Hepatocyte (in vitro differentiated cells): ENCODE measurements at regions not wholly inside any gene's neighbourhood (a gene's known extent, or its start where the extent isn't known, plus 50 kb on each side); places are given as distances from the start of the nearest gene placed in this dataset.

Source experiments
- DNase-seq: peaks from one replicate; pipeline ENCODE4 v3.0.0-alpha.2; 2016; ENCODE audit warnings: low spot score
- H2AFZ ChIP-seq: fragments of 200-600 bp; sonication (generic); 2 replicates; pipeline ENCODE4 v1.6.0; 2016; ENCODE audit warnings: antibody characterized with exemption, mild to moderate bottlenecking
- H3K27ac ChIP-seq: fragments of 200-600 bp; sonication (generic); 2 replicates; pipeline ENCODE4 v1.5.1; 2016; ENCODE audit warnings: mild to moderate bottlenecking
- H3K27me3 ChIP-seq: fragments of 200-600 bp; sonication (generic); 2 replicates; pipeline ENCODE4 v1.6.1; 2016
- H3K36me3 ChIP-seq: fragments of 200-600 bp; sonication (generic); replicated peaks from 2 replicates; pipeline ENCODE4 v1.5.1; 2016; ENCODE audit warnings: low read depth; ENCODE audit not compliant: insufficient read depth
- H3K4me1 ChIP-seq: fragments of 200-600 bp; sonication (generic); 2 replicates; pipeline ENCODE4 v1.5.1; 2016; ENCODE audit warnings: mild to moderate bottlenecking, moderate library complexity; ENCODE audit not compliant: insufficient read depth
- H3K4me2 ChIP-seq: fragments of 200-600 bp; sonication (generic); 2 replicates; pipeline ENCODE4 v1.6.0; 2016
- H3K4me3 ChIP-seq: fragments of 200-600 bp; sonication (generic); 2 replicates; pipeline ENCODE4 v1.5.1; 2016; ENCODE audit warnings: mild to moderate bottlenecking
- H3K79me2 ChIP-seq: fragments of 200-600 bp; sonication (generic); 2 replicates; pipeline ENCODE4 v1.6.0; 2017; ENCODE audit warnings: mild to moderate bottlenecking
- H3K9me2 ChIP-seq: fragments of 200-600 bp; sonication (generic); replicated peaks from 2 replicates; pipeline ENCODE4 v1.6.0; 2017; ENCODE audit warnings: mild to moderate bottlenecking; ENCODE audit not compliant: insufficient read depth
- H3K9me3 ChIP-seq: fragments of 200-600 bp; sonication (generic); 2 replicates; pipeline ENCODE4 v1.5.1; 2016; ENCODE audit warnings: low read depth, mild to moderate bottlenecking
- H4K20me1 ChIP-seq: fragments of 200-600 bp; sonication (generic); 2 replicates; pipeline ENCODE4 v1.6.0; 2016; ENCODE audit warnings: mild to moderate bottlenecking; ENCODE audit not compliant: insufficient read depth, poor library complexity, severe bottlenecking
- EZH2 ChIP-seq: fragments of 200-600 bp; sonication (generic); IDR thresholded peaks from 2 replicates; pipeline ENCODE4 v1.6.1; 2016; ENCODE audit warnings: antibody characterized with exemption, mild to moderate bottlenecking, borderline replicate concordance
- EZH2phosphoT487 ChIP-seq: fragments of 200-600 bp; sonication (generic); IDR thresholded peaks from one replicate; pipeline ENCODE4 v1.6.1; 2018; ENCODE audit warnings: antibody characterized with exemption, mild to moderate bottlenecking, low read depth, moderate library complexity; ENCODE audit not compliant: unreplicated experiment, severe bottlenecking
- WGBS: methylation state at CpG from one replicate; pipeline ENCODE4 v1.1.6; 2016; ENCODE audit warnings: low lambda C conversion rate; ENCODE audit errors: missing lambda C conversion rate; 5-methylcytosine and 5-hydroxymethylcytosine counted together
- TF ChIP-seq, protein P1 (sequence below): fragments of 200-600 bp; sonication (generic); IDR thresholded peaks from 2 replicates; pipeline ENCODE4 v1.5.1; 2016; ENCODE audit warnings: antibody characterized with exemption, mild to moderate bottlenecking; ENCODE audit not compliant: poor library complexity

GRCh38 chr1:30514137-30514654 is 209.2 kb downstream of the MATN1 start:
- Histone ChIP-seq H3K36me3 (no peaks in the 10 kb centered on the region), H3K27ac (no peak overlapping the region), H3K4me3 (no peak overlapping the region), H3K4me1 (no peaks in the 10 kb centered on the region), H3K9me3 (no peaks in the 10 kb centered on the region), H3K27me3 (no peaks in the 10 kb centered on the region), H4K20me1 (no peaks in the 10 kb centered on the region), H3K9me2 (no peaks in the 10 kb centered on the region), H3K79me2 (no peaks in the 10 kb centered on the region), H2AFZ (no peak overlapping the region), H3K4me2 (no peak overlapping the region)
- TF ChIP-seq EZH2 (no peak), EZH2phosphoT487 (no peak)
- TF ChIP-seq, protein P1, sequence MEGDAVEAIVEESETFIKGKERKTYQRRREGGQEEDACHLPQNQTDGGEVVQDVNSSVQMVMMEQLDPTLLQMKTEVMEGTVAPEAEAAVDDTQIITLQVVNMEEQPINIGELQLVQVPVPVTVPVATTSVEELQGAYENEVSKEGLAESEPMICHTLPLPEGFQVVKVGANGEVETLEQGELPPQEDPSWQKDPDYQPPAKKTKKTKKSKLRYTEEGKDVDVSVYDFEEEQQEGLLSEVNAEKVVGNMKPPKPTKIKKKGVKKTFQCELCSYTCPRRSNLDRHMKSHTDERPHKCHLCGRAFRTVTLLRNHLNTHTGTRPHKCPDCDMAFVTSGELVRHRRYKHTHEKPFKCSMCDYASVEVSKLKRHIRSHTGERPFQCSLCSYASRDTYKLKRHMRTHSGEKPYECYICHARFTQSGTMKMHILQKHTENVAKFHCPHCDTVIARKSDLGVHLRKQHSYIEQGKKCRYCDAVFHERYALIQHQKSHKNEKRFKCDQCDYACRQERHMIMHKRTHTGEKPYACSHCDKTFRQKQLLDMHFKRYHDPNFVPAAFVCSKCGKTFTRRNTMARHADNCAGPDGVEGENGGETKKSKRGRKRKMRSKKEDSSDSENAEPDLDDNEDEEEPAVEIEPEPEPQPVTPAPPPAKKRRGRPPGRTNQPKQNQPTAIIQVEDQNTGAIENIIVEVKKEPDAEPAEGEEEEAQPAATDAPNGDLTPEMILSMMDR: no peak
- no peak for DNase-seq
- 58% methylated on average over 6 of the region's 6 CpGs for WGBS

DNA sequence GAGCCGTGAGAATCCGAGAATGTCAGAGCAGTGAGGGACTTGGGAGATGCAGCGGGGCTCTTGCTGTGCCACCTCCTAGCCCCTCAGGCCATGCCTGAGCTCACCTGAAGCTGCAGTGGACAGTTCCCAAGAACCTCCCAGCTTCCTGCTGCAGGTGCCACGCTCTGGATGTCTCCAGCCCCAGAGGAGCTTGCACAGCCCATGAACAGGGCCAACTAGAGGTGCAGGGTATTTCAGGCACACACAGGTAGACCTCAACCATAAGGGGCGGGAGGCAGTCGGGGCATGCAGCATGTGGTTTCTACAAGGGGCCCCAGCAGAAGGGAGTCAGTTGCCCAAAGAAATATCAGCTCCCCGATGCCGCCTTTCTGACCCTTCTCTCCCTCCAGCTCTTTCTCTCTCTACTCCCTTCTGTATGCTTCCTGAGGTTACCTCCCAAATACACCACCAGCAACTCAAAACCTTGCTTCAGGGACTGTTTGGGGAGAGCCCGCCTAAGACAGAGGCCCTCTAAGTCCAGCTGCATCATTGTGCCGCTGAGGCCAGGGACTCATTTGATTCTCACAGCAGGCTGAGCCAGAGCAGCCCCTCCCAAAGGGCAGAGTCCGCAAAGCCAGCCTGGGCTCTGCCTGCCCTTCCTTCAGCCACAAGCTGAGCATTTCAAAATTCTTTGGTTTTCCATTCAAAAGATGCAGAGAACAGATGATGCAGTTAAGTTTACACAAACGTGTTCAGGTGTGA is 209.8 kb downstream of the MATN1 start:
- Histone ChIP-seq H3K4me3 (no peak overlapping the region), H3K27ac (no peak overlapping the region), H3K27me3 (no peaks in the 10 kb centered on the region), H3K9me2 (no peaks in the 10 kb centered on the region), H2AFZ (no peak overlapping the region), H4K20me1 (no peaks in the 10 kb centered on the region), H3K79me2 (no peaks in the 10 kb centered on the region), H3K4me2 (no peak overlapping the region), H3K4me1 (no peaks in the 10 kb centered on the region), H3K36me3 (no peaks in the 10 kb centered on the region), H3K9me3 (no peaks in the 10 kb centered on the region)
- DNase-seq: peak; percentile 52
- TF ChIP-seq EZH2: no peak
- no peak for TF ChIP-seq EZH2phosphoT487
- TF ChIP-seq, protein P1: no peak
- 71% methylated on average over 12 of the region's 12 CpGs for WGBS

- no peak overlapping the region for H3K4me3 ChIP-seq
- TF ChIP-seq EZH2 (no peak), EZH2phosphoT487 (no peak)
- TF ChIP-seq, protein P1: no peak
- H3K4me1 ChIP-seq: no peaks in the 10 kb centered on the region
- no peak overlapping the region for H3K4me2 ChIP-seq
- H2AFZ ChIP-seq: no peak overlapping the region
- WGBS: 91% methylated on average over 9 of the region's 9 CpGs
- no peaks in the 10 kb centered on the region for H3K9me3 ChIP-seq
- no peaks in the 10 kb centered on the region for H3K79me2 ChIP-seq
- H3K9me2 ChIP-seq: no peaks in the 10 kb centered on the region
- H4K20me1 ChIP-seq: no peaks in the 10 kb centered on the region
- no peak for DNase-seq
- H3K36me3 ChIP-seq: no peaks in the 10 kb centered on the region
- H3K27ac ChIP-seq: no peak overlapping the region
- H3K27me3 ChIP-seq: no peaks in the 10 kb centered on the region
Measured at GRCh38 chr1:30512914-30513265, 210.5 kb downstream of the MATN1 start.
